ENCODE measurements at regions not wholly inside any gene's neighbourhood (a gene's known extent, or its start where the extent isn't known, plus 50 kb on each side); places are given as distances from the start of the nearest gene placed in this dataset.

DNA sequence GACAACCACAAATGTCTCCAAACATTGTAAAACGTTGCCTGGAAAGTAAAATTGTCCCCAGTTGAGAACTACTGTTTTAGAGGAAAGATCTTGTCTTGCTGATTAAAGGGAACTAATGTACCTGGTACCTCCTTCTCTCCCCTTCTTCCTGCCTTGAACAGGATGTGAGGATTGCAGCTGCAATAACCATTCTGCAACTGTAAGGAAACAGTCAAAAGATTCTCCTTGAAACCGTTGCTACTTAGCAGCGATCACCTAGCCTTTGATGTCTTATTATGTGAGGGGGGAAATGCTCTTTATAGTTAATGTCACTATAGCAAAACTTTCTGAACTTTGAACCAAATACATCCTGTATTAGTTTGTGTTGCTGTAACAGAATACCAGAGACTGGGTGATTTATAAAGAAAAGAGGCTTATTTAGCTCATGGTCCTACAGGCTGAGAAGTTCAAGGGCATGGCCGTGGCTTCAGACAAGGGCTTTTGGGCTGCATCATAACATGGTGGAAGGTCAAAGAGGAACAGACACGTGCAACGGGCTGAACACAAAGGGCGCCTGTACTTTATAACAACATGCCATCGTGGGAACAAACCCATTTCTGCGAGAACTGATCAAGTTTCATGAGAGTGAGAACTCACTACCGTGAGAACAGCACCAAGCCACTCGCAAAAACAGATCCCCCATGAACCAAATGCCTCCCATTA lies 54.2 kb upstream of the PARD3 start:
- intact Hi-C loops (cut with DNase I; ENCODE audit: low total_unique reads): no loop called here
- WGBS, 2 donors: 72 to 74% methylated on average over 11 of the region's 11 CpGs
- no peak overlapping the region for H3K4me3 ChIP-seq (ENCODE audit: low read depth, poor library complexity, severe bottlenecking)
- TF ChIP-seq POLR2A (IDR thresholded peaks at IDR 0.05): no peak
- DNase-seq (ENCODE audit: low spot score in 2 of 2): peak in 1 of 2 donors; percentile 52

- no peak overlapping the region for H3K4me3 ChIP-seq (ENCODE audit: low read depth, poor library complexity, severe bottlenecking)
- TF ChIP-seq POLR2A (IDR thresholded peaks at IDR 0.05): no peak
- TF ChIP-seq, protein P1, sequence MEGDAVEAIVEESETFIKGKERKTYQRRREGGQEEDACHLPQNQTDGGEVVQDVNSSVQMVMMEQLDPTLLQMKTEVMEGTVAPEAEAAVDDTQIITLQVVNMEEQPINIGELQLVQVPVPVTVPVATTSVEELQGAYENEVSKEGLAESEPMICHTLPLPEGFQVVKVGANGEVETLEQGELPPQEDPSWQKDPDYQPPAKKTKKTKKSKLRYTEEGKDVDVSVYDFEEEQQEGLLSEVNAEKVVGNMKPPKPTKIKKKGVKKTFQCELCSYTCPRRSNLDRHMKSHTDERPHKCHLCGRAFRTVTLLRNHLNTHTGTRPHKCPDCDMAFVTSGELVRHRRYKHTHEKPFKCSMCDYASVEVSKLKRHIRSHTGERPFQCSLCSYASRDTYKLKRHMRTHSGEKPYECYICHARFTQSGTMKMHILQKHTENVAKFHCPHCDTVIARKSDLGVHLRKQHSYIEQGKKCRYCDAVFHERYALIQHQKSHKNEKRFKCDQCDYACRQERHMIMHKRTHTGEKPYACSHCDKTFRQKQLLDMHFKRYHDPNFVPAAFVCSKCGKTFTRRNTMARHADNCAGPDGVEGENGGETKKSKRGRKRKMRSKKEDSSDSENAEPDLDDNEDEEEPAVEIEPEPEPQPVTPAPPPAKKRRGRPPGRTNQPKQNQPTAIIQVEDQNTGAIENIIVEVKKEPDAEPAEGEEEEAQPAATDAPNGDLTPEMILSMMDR (IDR thresholded peaks at IDR 0.05): no peak
- WGBS, 2 donors: 89 to 90% methylated on average over 6 of the region's 6 CpGs
- DNase-seq (ENCODE audit: low spot score in 2 of 2): no peak
- intact Hi-C loops (cut with DNase I; ENCODE audit: low total_unique reads): no loop called here
Observed at GRCh38 chr10:34868589-34868988, 53.5 kb upstream of the PARD3 start.

DNA sequence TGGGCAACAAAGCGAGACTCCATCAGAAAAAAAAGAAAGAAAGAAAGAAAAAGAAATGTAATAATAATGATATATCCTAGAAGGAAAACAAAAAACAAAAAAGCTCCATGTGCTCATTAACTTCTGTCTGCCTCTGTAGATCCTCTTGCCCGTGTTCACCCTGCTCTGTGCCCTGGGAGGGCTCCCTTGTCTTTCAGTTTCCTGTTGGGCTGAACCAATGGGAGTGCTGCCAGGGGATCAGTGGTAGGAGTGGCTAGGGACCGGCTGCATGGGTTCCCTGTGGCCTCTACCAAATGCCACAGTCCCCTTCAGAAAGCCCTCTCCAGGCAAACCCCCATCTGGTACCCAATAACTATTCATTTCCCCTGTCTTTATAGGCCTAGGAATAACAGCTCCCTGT lies 51.8 kb upstream of the PARD3 start:
- 51 to 55% methylated on average over 3 of the region's 3 CpGs for WGBS, 2 donors
- DNase-seq (ENCODE audit: low spot score in 2 of 2): peak in 1 of 2 donors; percentile 59
- TF ChIP-seq POLR2A (IDR thresholded peaks at IDR 0.05): no peak
- TF ChIP-seq, protein P1 (IDR thresholded peaks at IDR 0.05): no peak
- H3K4me3 ChIP-seq (ENCODE audit: low read depth, poor library complexity, severe bottlenecking): no peak overlapping the region
- intact Hi-C loops (cut with DNase I; ENCODE audit: low total_unique reads): no loop called here
